ENCODE measurements at regions not wholly inside any gene's neighbourhood (a gene's known extent, or its start where the extent isn't known, plus 50 kb on each side); places are given as distances from the start of the nearest gene placed in this dataset.

DNA sequence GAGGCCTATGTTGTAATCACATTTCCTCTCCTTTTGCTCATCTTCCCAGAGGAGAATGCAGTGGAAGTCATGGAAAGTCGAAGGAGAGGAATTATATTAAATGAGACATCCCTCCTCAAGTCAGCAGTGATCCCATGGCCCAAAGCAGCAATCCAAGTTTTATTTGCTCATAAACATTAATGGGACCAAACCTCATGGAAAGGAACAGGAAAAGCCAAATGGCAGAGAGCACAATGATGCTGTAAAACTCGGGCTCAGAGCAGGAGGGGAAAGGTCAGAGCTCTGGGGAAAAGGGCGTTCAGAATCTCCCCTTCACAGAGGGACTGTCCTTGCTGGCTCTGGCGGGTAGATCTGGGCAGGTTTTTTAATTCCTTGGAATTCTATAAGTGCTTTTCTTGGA lies 175.8 kb downstream of the C5orf15 start:
- H2BK5ac ChIP-seq (ENCODE audit: insufficient read length, low read length): no peak overlapping the region
- H4K20me1 ChIP-seq (ENCODE audit: control insufficient read depth, insufficient read depth, insufficient read length): no peaks in the 10 kb centered on the region
- H3K27me3 ChIP-seq (ENCODE audit: insufficient read depth, low read length): no peaks in the 10 kb centered on the region; the same call in 1 of the 2 replicates
- peak; percentile 14 for DNase-seq
- H4K8ac ChIP-seq (replicated peaks; ENCODE audit: insufficient read length, low read depth, low read length): no peak overlapping the region
- H3K27ac Mint-ChIP-seq: peak overlapping the region in 1 of 3 experiments; percentile 17; a peak in 1 of 7 replicates
- no peak overlapping the region for H4K5ac ChIP-seq (ENCODE audit: insufficient read length, low read depth, low read length)
- no peak overlapping the region for H3K4ac ChIP-seq (ENCODE audit: low read depth, low read length)
- H3K18ac ChIP-seq (ENCODE audit: insufficient read length, low read depth, low read length): no peak overlapping the region
- no peak overlapping the region for H2BK120ac ChIP-seq (ENCODE audit: low read depth, low read length, poor library complexity, severe bottlenecking)
- peaks cover 5% of the 10 kb centered on the region; the same call in 1 of the 2 replicates for H3K4me1 ChIP-seq (ENCODE audit: insufficient read depth, low read length)
- H2BK20ac ChIP-seq (ENCODE audit: low read depth, low read length, poor library complexity, severe bottlenecking): no peak overlapping the region
- no peak overlapping the region for H3K23ac ChIP-seq (ENCODE audit: insufficient read length, low read depth, low read length)
- no peak overlapping the region for H4K91ac ChIP-seq (ENCODE audit: insufficient read length, low read depth, low read length)
- no peak overlapping the region for H3K4me3 Mint-ChIP-seq
- no peak overlapping the region for H3K14ac ChIP-seq (ENCODE audit: insufficient read depth, low read length)
- H2AK5ac ChIP-seq (ENCODE audit: insufficient read length, low read length): no peak overlapping the region
- no peaks in the 10 kb centered on the region for H3K36me3 Mint-ChIP-seq (ENCODE audit: insufficient read depth in 1 of 3, low read depth in 3 of 3)
- no peaks in the 10 kb centered on the region for H3K23me2 ChIP-seq (ENCODE audit: insufficient read length, low read depth, low read length, poor library complexity, severe bottlenecking)
- no peaks in the 10 kb centered on the region for H3K9me3 ChIP-seq (ENCODE audit: control insufficient read depth, low read depth, low read length)
- peaks cover 30 to 31% of the 10 kb centered on the region in 2 experiments for H3K4me1 Mint-ChIP-seq
- no peak overlapping the region for H3T11ph ChIP-seq (ENCODE audit: low read length)
- TF ChIP-seq, protein P1, sequence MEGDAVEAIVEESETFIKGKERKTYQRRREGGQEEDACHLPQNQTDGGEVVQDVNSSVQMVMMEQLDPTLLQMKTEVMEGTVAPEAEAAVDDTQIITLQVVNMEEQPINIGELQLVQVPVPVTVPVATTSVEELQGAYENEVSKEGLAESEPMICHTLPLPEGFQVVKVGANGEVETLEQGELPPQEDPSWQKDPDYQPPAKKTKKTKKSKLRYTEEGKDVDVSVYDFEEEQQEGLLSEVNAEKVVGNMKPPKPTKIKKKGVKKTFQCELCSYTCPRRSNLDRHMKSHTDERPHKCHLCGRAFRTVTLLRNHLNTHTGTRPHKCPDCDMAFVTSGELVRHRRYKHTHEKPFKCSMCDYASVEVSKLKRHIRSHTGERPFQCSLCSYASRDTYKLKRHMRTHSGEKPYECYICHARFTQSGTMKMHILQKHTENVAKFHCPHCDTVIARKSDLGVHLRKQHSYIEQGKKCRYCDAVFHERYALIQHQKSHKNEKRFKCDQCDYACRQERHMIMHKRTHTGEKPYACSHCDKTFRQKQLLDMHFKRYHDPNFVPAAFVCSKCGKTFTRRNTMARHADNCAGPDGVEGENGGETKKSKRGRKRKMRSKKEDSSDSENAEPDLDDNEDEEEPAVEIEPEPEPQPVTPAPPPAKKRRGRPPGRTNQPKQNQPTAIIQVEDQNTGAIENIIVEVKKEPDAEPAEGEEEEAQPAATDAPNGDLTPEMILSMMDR (conservative IDR thresholded peaks at IDR 0.05): no peak
- H3K9me3 Mint-ChIP-seq: no peaks in the 10 kb centered on the region; a peak in 1 of 5 replicates
- no peak overlapping the region for H3K56ac ChIP-seq (ENCODE audit: insufficient read length, low read depth, low read length)
- peaks cover 6% of the 10 kb centered on the region for H3K27me3 Mint-ChIP-seq (ENCODE audit: low read depth)
- H3K79me2 ChIP-seq (ENCODE audit: insufficient read depth, low read length): no peaks in the 10 kb centered on the region
- H3K79me1 ChIP-seq (ENCODE audit: insufficient read depth, low read depth, low read length, poor library complexity, severe bottlenecking): no peaks in the 10 kb centered on the region
- H3K27ac ChIP-seq (ENCODE audit: insufficient read length, low read depth, low read length): no peak overlapping the region
- no peak overlapping the region for H3K4me2 ChIP-seq (ENCODE audit: insufficient read depth, insufficient read length, low read length)
- H3K9ac ChIP-seq (ENCODE audit: extremely low read depth, insufficient read length, low read length): no peak overlapping the region
- no peak overlapping the region for H2BK15ac ChIP-seq (ENCODE audit: low read depth, low read length)
- H2BK12ac ChIP-seq (ENCODE audit: insufficient read length, low read depth, low read length): no peak overlapping the region
- no CpG with 5 or more reads among the region's 4 CpGs for WGBS (ENCODE audit: extremely low coverage, insufficient read length, low lambda C conversion rate)
- no peak overlapping the region for H2AFZ ChIP-seq (ENCODE audit: low read length)
